PC-9 (cell line): ENCODE measurements at regions not wholly inside any gene's neighbourhood (a gene's known extent, or its start where the extent isn't known, plus 50 kb on each side); places are given as distances from the start of the nearest gene placed in this dataset.

ENCODE experiments used
- BruUV-seq: library from RNA; stranded (reverse); fragments of 400-500 nt; replicated peaks from 2 replicates; lab custom pipeline; 2021; lab: Mats Ljungman, UMichigan
- CTCF ChIA-PET: fragments of 300-600 bp; sonication (Branson Sonifier 250); formaldehyde crosslinking; loops from one replicate; lab custom pipeline; 2022; ENCODE audit warnings: antibody characterized with exemption; lab: Charles Lee
- POLR2A ChIA-PET: fragments of 300-600 bp; sonication (Branson Sonifier 250); formaldehyde crosslinking; loops from one replicate; lab custom pipeline; 2022; ENCODE audit warnings: antibody characterized with exemption; ENCODE audit not compliant: unreplicated experiment; lab: Charles Lee
- DNase-seq, 2 experiments: peaks; one replicate each; pipeline versions ENCODE4 v3.0.0 to v3.0.0-alpha.2; 2015 to 2022; ENCODE audit warnings: mixed read lengths in 1 of 2
- H2AFZ ChIP-seq: fragments of 200-600 bp; sonication (generic); 2 replicates; pipeline ENCODE4 v1.8.1; 2017; ENCODE audit warnings: antibody characterized with exemption
- H3F3A ChIP-seq: fragments of 200-600 bp; sonication (generic); 2 replicates; pipeline ENCODE4 v1.8.1; 2017; ENCODE audit warnings: antibody characterized with exemption, mild to moderate bottlenecking, low read depth; ENCODE audit not compliant: insufficient read depth
- H3K27ac ChIP-seq: fragments of 200-600 bp; sonication (generic); 2 replicates; pipeline ENCODE4 v1.6.1; 2016; ENCODE audit warnings: mixed run types
- H3K27me3 ChIP-seq: fragments of 200-600 bp; sonication (generic); 2 replicates; pipeline ENCODE4 v1.6.1; 2016; ENCODE audit warnings: low read depth, mixed run types; ENCODE audit not compliant: insufficient read depth
- H3K36me3 ChIP-seq: fragments of 200-600 bp; sonication (generic); 2 replicates; pipeline ENCODE4 v1.6.1; 2016; ENCODE audit warnings: low read depth, mixed run types
- H3K4me1 ChIP-seq: fragments of 200-600 bp; sonication (generic); replicated peaks from 2 replicates; pipeline ENCODE4 v1.6.1; 2016; ENCODE audit warnings: mixed run types; ENCODE audit not compliant: insufficient read depth
- H3K4me2 ChIP-seq: fragments of 200-600 bp; sonication (generic); 2 replicates; pipeline ENCODE4 v1.6.1; 2017; ENCODE audit warnings: mixed run types
- H3K4me3 ChIP-seq: fragments of 200-600 bp; sonication (generic); 2 replicates; pipeline ENCODE4 v1.6.1; 2016; ENCODE audit warnings: mixed run types
- H3K79me2 ChIP-seq: fragments of 200-600 bp; sonication (generic); 2 replicates; pipeline ENCODE4 v1.6.1; 2017; ENCODE audit warnings: low read depth, mixed run types
- H3K9me2 ChIP-seq: fragments of 200-600 bp; sonication (generic); 2 replicates; pipeline ENCODE4 v1.8.1; 2017; ENCODE audit warnings: mild to moderate bottlenecking; ENCODE audit not compliant: insufficient read depth
- H3K9me3 ChIP-seq: fragments of 200-600 bp; sonication (generic); 2 replicates; pipeline ENCODE4 v1.8.1; 2016; ENCODE audit warnings: low read depth; ENCODE audit not compliant: insufficient read depth
- H4K20me1 ChIP-seq: fragments of 200-600 bp; sonication (generic); 2 replicates; pipeline ENCODE4 v1.8.1; 2017; ENCODE audit not compliant: insufficient read depth
- CTCF ChIP-seq: fragments of 200-600 bp; sonication (generic); conservative IDR thresholded peaks from 2 replicates; pipeline ENCODE4 v1.6.1; 2017; ENCODE audit warnings: mixed run types, antibody characterized with exemption, mild to moderate bottlenecking, moderate library complexity
- EZH2 ChIP-seq: fragments of 200-600 bp; sonication (generic); IDR thresholded peaks from 2 replicates; pipeline ENCODE4 v1.8.0; 2017; ENCODE audit warnings: antibody characterized with exemption, low read depth
- intact Hi-C: fragments of 100-400 bp; cut with micrococcal nuclease; formaldehyde crosslinking; loops from one replicate; pipeline ENCODE4 v1.10.0; 2022; ENCODE audit not compliant: unreplicated experiment

DNA sequence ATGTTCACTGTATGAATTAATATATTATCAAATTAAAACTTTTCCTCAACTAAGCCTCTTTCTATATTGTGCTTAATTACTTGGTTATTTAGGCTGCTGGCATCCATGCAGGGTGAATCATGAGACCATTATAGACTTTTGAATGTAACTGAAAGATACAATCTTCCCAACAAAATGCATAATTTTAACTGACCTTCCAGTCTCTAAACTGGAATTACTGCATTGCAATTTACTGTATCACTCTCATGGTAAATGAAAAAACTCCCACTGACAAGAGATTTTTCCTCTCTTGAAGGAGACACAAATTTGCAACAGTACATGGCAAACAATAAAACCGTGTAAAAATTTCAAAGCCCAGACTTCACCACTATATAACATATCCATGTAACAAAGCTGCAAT, 349.5 kb downstream of the DRD1 start:
- no TSS peak for BruUV-seq
- TF ChIP-seq EZH2 (no peak), CTCF (no peak)

DNA sequence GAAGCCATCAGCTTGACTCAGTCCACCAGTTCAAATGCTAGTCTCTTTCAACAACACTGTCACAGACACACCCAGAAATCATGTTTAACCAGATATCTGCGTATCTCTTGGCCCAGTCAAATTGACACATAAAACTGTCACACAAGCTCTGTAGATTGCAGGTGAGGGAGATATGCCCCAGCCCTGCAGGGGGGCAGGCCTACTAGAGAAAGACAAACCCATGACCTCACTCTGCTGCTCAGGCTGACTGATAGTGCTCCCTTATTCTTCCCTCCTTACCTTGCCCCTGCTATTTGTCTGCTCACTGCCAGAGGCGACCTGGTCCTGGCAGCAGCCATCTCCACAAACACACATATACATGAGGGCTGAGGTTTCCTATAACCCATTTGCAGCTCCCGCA, 351.3 kb downstream of the DRD1 start:
- no peaks in the 10 kb centered on the region for H4K20me1 ChIP-seq
- H3K4me1 ChIP-seq, result no peaks in the 10 kb centered on the region
- ChIA-PET CTCF (no interaction called here), POLR2A (no interaction called here)
- no TSS peak for BruUV-seq
- H3K9me2 ChIP-seq, result no peaks in the 10 kb centered on the region
- H2AFZ ChIP-seq, result no peak overlapping the region
- no peak for TF ChIP-seq EZH2
- no peak for TF ChIP-seq CTCF
- H3K27ac ChIP-seq, result no peak overlapping the region
- H3K36me3 ChIP-seq, result no peaks in the 10 kb centered on the region
- H3K9me3 ChIP-seq, result no peaks in the 10 kb centered on the region
- no peak for DNase-seq
- no peaks in the 10 kb centered on the region for H3F3A ChIP-seq
- no peaks in the 10 kb centered on the region for H3K79me2 ChIP-seq
- no peak overlapping the region for H3K4me2 ChIP-seq
- no peak overlapping the region for H3K4me3 ChIP-seq
- intact Hi-C loops, result no loop called here
- H3K27me3 ChIP-seq, result 0 out of 2 replicates have a peak, but pooled peaks cover 2% of the 10 kb centered on the region

More for the DNA sequence above, 349.5 kb downstream of the DRD1 start:
- Histone ChIP-seq H3K9me3 (no peaks in the 10 kb centered on the region), H3K4me3 (no peak overlapping the region), H3K9me2 (no peaks in the 10 kb centered on the region), H3K4me2 (no peak overlapping the region), H4K20me1 (no peaks in the 10 kb centered on the region), H3K27ac (no peak overlapping the region), H3K4me1 (no peaks in the 10 kb centered on the region), H2AFZ (no peak overlapping the region), H3K27me3 (peaks cover 7% of the 10 kb centered on the region), H3K79me2 (no peaks in the 10 kb centered on the region), H3K36me3 (no peaks in the 10 kb centered on the region), H3F3A (no peaks in the 10 kb centered on the region)
- intact Hi-C loops, result no loop called here
- DNase-seq, result no peak
- ChIA-PET CTCF (no interaction called here), POLR2A (no interaction called here)

DNA sequence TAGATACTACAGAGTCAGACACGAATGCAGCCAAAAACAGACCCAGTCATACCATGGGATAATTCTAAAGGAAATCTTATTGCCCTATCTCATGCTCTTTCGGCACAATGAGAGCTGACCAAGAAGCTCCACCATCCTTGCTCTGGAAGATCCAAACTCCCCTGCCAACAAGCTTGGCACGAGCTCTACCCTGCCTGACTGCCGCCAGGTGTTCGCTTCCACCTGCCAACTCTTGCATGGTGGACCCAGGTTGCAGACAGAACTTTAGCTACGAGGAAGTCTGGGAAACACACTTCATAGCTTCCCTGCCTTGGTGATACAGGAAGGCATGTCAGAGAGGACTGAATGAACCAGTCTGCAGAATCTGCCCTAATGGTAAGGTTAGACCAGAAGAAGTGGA, 355.0 kb downstream of the DRD1 start:
- TF ChIP-seq CTCF, result no peak
- no peak for TF ChIP-seq EZH2
- no peak overlapping the region for H2AFZ ChIP-seq
- no peaks in the 10 kb centered on the region for H3K4me1 ChIP-seq
- H3K36me3 ChIP-seq, result no peaks in the 10 kb centered on the region
- H3K9me2 ChIP-seq, result no peaks in the 10 kb centered on the region
- no peak overlapping the region for H3K27ac ChIP-seq
- no peaks in the 10 kb centered on the region for H3K9me3 ChIP-seq
- no peaks in the 10 kb centered on the region for H3K79me2 ChIP-seq
- POLR2A ChIA-PET, result no interaction called here
- 0 out of 2 replicates have a peak, but pooled peaks cover 2% of the 10 kb centered on the region for H3K27me3 ChIP-seq
- CTCF ChIA-PET, result no interaction called here
- no peaks in the 10 kb centered on the region for H3F3A ChIP-seq
- H3K4me2 ChIP-seq, result no peak overlapping the region
- no peak overlapping the region for H3K4me3 ChIP-seq
- intact Hi-C loops, result no loop called here
- H4K20me1 ChIP-seq, result no peaks in the 10 kb centered on the region
- DNase-seq, result no peak
- BruUV-seq, result no TSS peak
